Keratinocyte (primary cell): ENCODE measurements at regions not wholly inside any gene's neighbourhood (a gene's known extent, or its start where the extent isn't known, plus 50 kb on each side); places are given as distances from the start of the nearest gene placed in this dataset.

Experiments
- DNase-seq: peaks from one replicate; pipeline ENCODE4 v3.0.0-alpha.2; 2011; ENCODE audit warnings: low read depth, missing footprints, low spot score
- FAIRE-seq: peaks from 2 replicates; lab custom pipeline; 2011; peaks lifted over from hg19 to GRCh38; lab: Jason Lieb, UNC
- H2AFZ ChIP-seq: 2 replicates; pipeline ENCODE4 v1.6.0; 2012; ENCODE audit warnings: low read length, control low read depth, inconsistent platforms; ENCODE audit not compliant: control insufficient read depth
- H3K27ac ChIP-seq: 2 replicates; pipeline ENCODE4 v1.5.1; 2011; ENCODE audit warnings: low read length; ENCODE audit not compliant: control insufficient read depth, insufficient read depth
- H3K27me3 ChIP-seq: 3 replicates; pipeline ENCODE4 v1.6.0; 2011; ENCODE audit warnings: low read length; ENCODE audit not compliant: control insufficient read depth, insufficient read depth; ENCODE audit errors: extremely low read depth
- H3K36me3 ChIP-seq, 2 experiments: 2 replicates in 1 of 2; 3 replicates in 1 of 2; pipeline ENCODE4 v1.5.1; 2011; ENCODE audit warnings: low read length in 2 of 2, mild to moderate bottlenecking in 1 of 2; ENCODE audit not compliant: control insufficient read depth in 2 of 2, insufficient read depth in 2 of 2; ENCODE audit errors: extremely low read depth in 1 of 2
- H3K4me1 ChIP-seq: 3 replicates; pipeline ENCODE4 v1.5.1; 2011; ENCODE audit warnings: low read length; ENCODE audit not compliant: control insufficient read depth, insufficient read depth; ENCODE audit errors: extremely low read depth
- H3K4me2 ChIP-seq: 3 replicates; pipeline ENCODE4 v1.6.0; 2011; ENCODE audit warnings: low read depth, low read length; ENCODE audit not compliant: control insufficient read depth, insufficient read depth; ENCODE audit errors: extremely low read depth
- H3K4me3 ChIP-seq, 3 experiments: fragments of 200-600 bp in 1 of 3; sonication (generic) in 1 of 3; 2 replicates in 2 of 3; 3 replicates in 1 of 3; pipeline ENCODE4 v1.5.1; 2011 to 2016; ENCODE audit warnings: low read length in 3 of 3, mild to moderate bottlenecking in 3 of 3, control low read depth in 2 of 3, inconsistent platforms in 1 of 3, low read depth in 1 of 3, mixed read lengths in 1 of 3, mixed run types in 1 of 3, moderate library complexity in 1 of 3; ENCODE audit not compliant: control insufficient read depth in 2 of 3, insufficient read depth in 2 of 3; ENCODE audit errors: extremely low read depth in 1 of 3
- H3K79me2 ChIP-seq: 2 replicates; pipeline ENCODE4 v1.6.0; 2012; ENCODE audit warnings: low read length; ENCODE audit not compliant: control insufficient read depth, insufficient read depth
- H3K9ac ChIP-seq: 3 replicates; pipeline ENCODE4 v1.6.0; 2011; ENCODE audit warnings: low read length; ENCODE audit not compliant: control insufficient read depth, insufficient read depth; ENCODE audit errors: extremely low read depth
- H3K9me1 ChIP-seq: 3 replicates; pipeline ENCODE4 v1.6.0; 2011; ENCODE audit warnings: low read length; ENCODE audit not compliant: control insufficient read depth, insufficient read depth; ENCODE audit errors: extremely low read depth
- H3K9me3 ChIP-seq: 2 replicates; pipeline ENCODE4 v1.5.1; 2012; ENCODE audit warnings: low read depth, low read length; ENCODE audit not compliant: control insufficient read depth
- H4K20me1 ChIP-seq: 3 replicates; pipeline ENCODE4 v1.6.0; 2011; ENCODE audit warnings: low read length; ENCODE audit not compliant: control insufficient read depth, insufficient read depth; ENCODE audit errors: extremely low read depth
- CTCF ChIP-seq, 3 experiments: IDR thresholded peaks in 1 of 3; conservative IDR thresholded peaks in 1 of 3; optimal IDR thresholded peaks in 1 of 3; 2 replicates in 2 of 3; 3 replicates in 1 of 3; pipeline versions ENCODE3 to v1.5.1; 2011; ENCODE audit warnings: low read length in 3 of 3, mild to moderate bottlenecking in 3 of 3, moderate library complexity in 2 of 3, control low read depth in 1 of 3, inconsistent platforms in 1 of 3; ENCODE audit not compliant: insufficient read depth in 2 of 3; ENCODE audit errors: extremely low read depth in 1 of 3
- EZH2 ChIP-seq: IDR thresholded peaks from one replicate; pipeline ENCODE4 v1.6.1; 2012; ENCODE audit warnings: inconsistent platforms, mild to moderate bottlenecking, low read length, moderate library complexity
- dilution Hi-C: fragments of 300-500 bp; cut with MboI; formaldehyde crosslinking; loops from one replicate; pipeline ENCODE4 v1.7.0; 2020; ENCODE audit warnings: low sequenced_read_pairs; ENCODE audit not compliant: extremely low pct_ligation_motif_present

- FAIRE-seq = no peak
- peaks cover 20% of the 10 kb centered on the region for H3K9me3 ChIP-seq
- no peak overlapping the region for H3K4me2 ChIP-seq
- no peak overlapping the region for H2AFZ ChIP-seq
- no peaks in the 10 kb centered on the region for H3K4me1 ChIP-seq
- H4K20me1 ChIP-seq = no peaks in the 10 kb centered on the region
- H3K4me3 ChIP-seq = no peak overlapping the region
- no peak for DNase-seq
- TF ChIP-seq CTCF (optimal IDR thresholded peaks at IDR 0.05 in 1 of 3, IDR thresholded peaks at IDR 0.05 in 1 of 3, conservative IDR thresholded peaks at IDR 0.05 in 1 of 3; ENCODE audit: extremely low read depth in 1 of 3, insufficient read depth in 2 of 3, low read length in 3 of 3) (no peak), EZH2 (no peak)
- no peaks in the 10 kb centered on the region for H3K79me2 ChIP-seq
- dilution Hi-C loops = no loop called here
- no peak overlapping the region for H3K9ac ChIP-seq
- H3K27ac ChIP-seq = no peak overlapping the region
- H3K9me1 ChIP-seq = no peaks in the 10 kb centered on the region
- H3K36me3 ChIP-seq = no peaks in the 10 kb centered on the region
- H3K27me3 ChIP-seq = no peaks in the 10 kb centered on the region
Observed at GRCh38 chr2:65485839-65486238, 53.4 kb upstream of the SPRED2 start.

DNA sequence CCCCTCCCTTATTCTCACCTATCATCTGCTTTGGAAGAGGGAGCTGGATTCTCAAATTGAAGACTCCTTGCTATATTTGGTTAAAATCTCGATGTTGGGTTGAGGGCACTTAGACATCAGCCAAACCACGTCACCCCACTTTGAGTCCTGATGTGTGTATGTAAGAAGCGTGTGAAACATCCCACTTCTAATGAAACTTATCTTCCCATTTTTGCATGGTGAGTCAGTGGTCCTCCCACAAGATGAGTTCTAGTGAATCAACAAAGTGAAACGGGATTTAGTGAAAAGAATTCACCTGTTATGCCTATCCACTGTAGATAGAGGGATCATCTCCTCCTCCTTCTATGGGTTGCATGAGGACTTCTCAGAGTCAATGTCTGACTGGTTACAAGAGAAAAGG, 51.4 kb upstream of the SPRED2 start:
- Histone ChIP-seq H4K20me1 (no peaks in the 10 kb centered on the region), H3K9ac (no peak overlapping the region), H3K4me2 (no peak overlapping the region), H3K4me1 (no peaks in the 10 kb centered on the region), H3K27ac (no peak overlapping the region), H3K27me3 (no peaks in the 10 kb centered on the region), H3K36me3 (no peaks in the 10 kb centered on the region), H3K9me3 (peaks cover 12% of the 10 kb centered on the region), H3K9me1 (no peaks in the 10 kb centered on the region), H3K79me2 (no peaks in the 10 kb centered on the region), H2AFZ (no peak overlapping the region), H3K4me3 (no peak overlapping the region)
- no peak for DNase-seq
- no peak for FAIRE-seq
- TF ChIP-seq EZH2 (no peak), CTCF (optimal IDR thresholded peaks at IDR 0.05 in 1 of 3, IDR thresholded peaks at IDR 0.05 in 1 of 3, conservative IDR thresholded peaks at IDR 0.05 in 1 of 3; ENCODE audit: extremely low read depth in 1 of 3, insufficient read depth in 2 of 3, low read length in 3 of 3) (no peak)
- dilution Hi-C loops = no loop called here
